Activated T-cell treated with anti-CD3 and anti-CD28 coated beads, Interleukin-2, amount 50 U/mL, for 48 hours (primary cell): ENCODE measurements at regions not wholly inside any gene's neighbourhood (a gene's known extent, or its start where the extent isn't known, plus 50 kb on each side); places are given as distances from the start of the nearest gene placed in this dataset.
"Not testable (repeated sequence)": the region's sequence is repeated elsewhere in the genome, so short reads cannot be mapped to it uniquely, and the experiment has no call there.

Experiments used
- DNase-seq, 2 experiments: peaks; one replicate each; pipeline ENCODE4 v3.0.0-alpha.2; 2020

GRCh38 chr11:3437441-3437840, 58.5 kb upstream of the ZNF195 start:
- not testable (repeated sequence) for DNase-seq

- DNase-seq = no peak
Measured at GRCh38 chr11:3434976-3435375, 56.0 kb upstream of the ZNF195 start.

DNA sequence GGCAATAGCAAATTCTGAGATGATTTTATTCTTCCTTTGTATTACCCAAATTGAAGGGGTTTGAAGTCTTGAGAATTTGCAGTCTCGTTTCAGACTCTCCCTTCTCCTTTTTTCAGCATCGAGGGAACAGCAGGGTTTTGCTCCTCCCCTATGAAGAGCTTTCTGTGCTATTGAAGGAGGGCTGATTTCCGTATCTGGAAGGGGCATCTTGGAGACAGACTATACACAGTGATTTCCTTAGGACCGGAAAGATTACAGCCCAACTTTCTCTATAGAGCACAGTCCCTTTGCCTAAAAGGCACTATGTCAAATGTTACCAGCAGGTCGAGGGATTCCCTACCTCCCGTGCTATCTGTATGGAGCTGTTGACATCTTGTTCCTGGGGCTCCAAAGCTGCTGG, 50.2 kb upstream of the ZNF195 start:
- DNase-seq = not testable (repeated sequence)
